Astrocyte of the spinal cord (primary cell): ENCODE measurements at regions not wholly inside any gene's neighbourhood (a gene's known extent, or its start where the extent isn't known, plus 50 kb on each side); places are given as distances from the start of the nearest gene placed in this dataset.
A peak's percentile ranks its signal among the peaks of the same experiment; 100 is the strongest.

ENCODE experiments used
- DNase-seq: peaks from one replicate; pipeline ENCODE4 v3.0.0; 2011; ENCODE audit warnings: low read depth, low spot score
- H3K4me3 ChIP-seq: 2 replicates; pipeline ENCODE4 v1.5.1; 2011; ENCODE audit warnings: low read depth, mild to moderate bottlenecking, low read length, moderate library complexity
- CTCF ChIP-seq: IDR thresholded peaks from 2 replicates; pipeline ENCODE4 v1.5.1; 2012; ENCODE audit warnings: low read depth, mild to moderate bottlenecking, low read length, inconsistent platforms
- in situ Hi-C: cut with HindIII; loops from 2 replicates; pipeline ENCODE4 v1.10.0; 2017; ENCODE audit warnings: low sequenced_read_pairs

- peak overlapping the region; percentile 38 for H3K4me3 ChIP-seq
- in situ Hi-C loops, result no loop called here
- no peak for TF ChIP-seq CTCF
- DNase-seq, result peak; percentile 33
These were observed 78.0 kb upstream of the BCOR start for GRCh38 chrX:40175511-40176350.

- in situ Hi-C loops, result no loop called here
- no peak for TF ChIP-seq CTCF
- peak overlapping the region; percentile 38 for H3K4me3 ChIP-seq
- peak; percentile 56 for DNase-seq
These were observed 77.2 kb upstream of the BCOR start for GRCh38 chrX:40174854-40175510.

- no peak for DNase-seq
- no peak for TF ChIP-seq CTCF
- in situ Hi-C loops, result no loop called here
- no peak overlapping the region for H3K4me3 ChIP-seq
These were observed 76.5 kb upstream of the BCOR start for GRCh38 chrX:40174001-40174853.

GRCh38 chrX:40173143-40174000 lies 75.6 kb upstream of the BCOR start:
- H3K4me3 ChIP-seq, result no peak overlapping the region
- TF ChIP-seq CTCF, result no peak
- in situ Hi-C loops, result no loop called here
- DNase-seq, result no peak

- no peak for TF ChIP-seq CTCF
- H3K4me3 ChIP-seq, result peak overlapping the region; percentile 28
- in situ Hi-C loops, result no loop called here
- peak; percentile 58 for DNase-seq
These were observed 74.8 kb upstream of the BCOR start for GRCh38 chrX:40172401-40173142.
